ENCODE measurements at regions not wholly inside any gene's neighbourhood (a gene's known extent, or its start where the extent isn't known, plus 50 kb on each side); places are given as distances from the start of the nearest gene placed in this dataset.

DNA sequence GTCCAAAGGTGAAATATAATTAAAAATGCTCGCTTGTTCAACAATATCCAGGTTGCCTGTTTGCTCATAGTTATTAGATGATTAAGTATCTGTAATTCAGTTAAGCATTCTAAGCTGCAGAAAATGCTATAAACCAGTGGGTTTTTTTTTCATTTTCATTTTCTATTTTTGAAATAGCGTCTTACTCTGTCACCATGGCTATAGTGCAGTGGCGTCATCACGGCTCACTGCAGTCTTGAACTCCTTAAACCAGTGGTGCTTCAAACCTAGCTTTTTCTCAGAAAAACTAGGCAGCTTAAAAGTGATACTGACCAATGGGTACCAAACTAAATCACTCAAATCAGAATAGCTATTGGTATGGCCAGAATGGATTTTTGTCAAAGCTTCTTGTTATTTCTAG lies 925.2 kb downstream of the TSN start:
- Histone ChIP-seq H3K4me1 (ENCODE audit: control insufficient read depth, insufficient read depth, low read length) (no peaks in the 10 kb centered on the region), H3K27ac (ENCODE audit: extremely low read depth, low read depth, low read length) (no peak overlapping the region), H3K4me3 (ENCODE audit: low read depth, low read length) (no peak overlapping the region), H3K9me3 (ENCODE audit: control insufficient read depth, insufficient read depth, low read depth, low read length) (no peaks in the 10 kb centered on the region), H3K36me3 (ENCODE audit: control insufficient read depth in 2 of 2, insufficient read depth in 1 of 2, low read length in 2 of 2) (no peaks in the 10 kb centered on the region)
- ChIA-PET CTCF (no interaction called here), POLR2A (no interaction called here)
- TF ChIP-seq ZNF585B (tag by site-specific recombination; IDR thresholded peaks at IDR 0.05) (no peak), ZNF76 (tag by site-specific recombination; IDR thresholded peaks at IDR 0.05; ENCODE audit: borderline replicate concordance, low read depth) (no peak), ZNF10 (tag by site-specific recombination; IDR thresholded peaks at IDR 0.05) (no peak), TCF7L2 (IDR thresholded peaks at IDR 0.05; ENCODE audit: borderline replicate concordance, low read depth, low read length) (no peak), ZNF776 (tag by site-specific recombination; IDR thresholded peaks at IDR 0.05; ENCODE audit: borderline replicate concordance) (no peak), YY1 (tag by site-specific recombination; IDR thresholded peaks at IDR 0.05) (no peak), ZNF521 (tag by site-specific recombination; IDR thresholded peaks at IDR 0.05) (no peak), SETDB1 (IDR thresholded peaks at IDR 0.05; ENCODE audit: insufficient read length, low read length) (no peak), ZNF530 (tag by site-specific recombination; IDR thresholded peaks at IDR 0.05; ENCODE audit: low read depth) (no peak), ZNF629 (tag by site-specific recombination; IDR thresholded peaks at IDR 0.05) (no peak), YY2 (tag by site-specific recombination; IDR thresholded peaks at IDR 0.05) (no peak)
- TF ChIP-seq, protein P1, sequence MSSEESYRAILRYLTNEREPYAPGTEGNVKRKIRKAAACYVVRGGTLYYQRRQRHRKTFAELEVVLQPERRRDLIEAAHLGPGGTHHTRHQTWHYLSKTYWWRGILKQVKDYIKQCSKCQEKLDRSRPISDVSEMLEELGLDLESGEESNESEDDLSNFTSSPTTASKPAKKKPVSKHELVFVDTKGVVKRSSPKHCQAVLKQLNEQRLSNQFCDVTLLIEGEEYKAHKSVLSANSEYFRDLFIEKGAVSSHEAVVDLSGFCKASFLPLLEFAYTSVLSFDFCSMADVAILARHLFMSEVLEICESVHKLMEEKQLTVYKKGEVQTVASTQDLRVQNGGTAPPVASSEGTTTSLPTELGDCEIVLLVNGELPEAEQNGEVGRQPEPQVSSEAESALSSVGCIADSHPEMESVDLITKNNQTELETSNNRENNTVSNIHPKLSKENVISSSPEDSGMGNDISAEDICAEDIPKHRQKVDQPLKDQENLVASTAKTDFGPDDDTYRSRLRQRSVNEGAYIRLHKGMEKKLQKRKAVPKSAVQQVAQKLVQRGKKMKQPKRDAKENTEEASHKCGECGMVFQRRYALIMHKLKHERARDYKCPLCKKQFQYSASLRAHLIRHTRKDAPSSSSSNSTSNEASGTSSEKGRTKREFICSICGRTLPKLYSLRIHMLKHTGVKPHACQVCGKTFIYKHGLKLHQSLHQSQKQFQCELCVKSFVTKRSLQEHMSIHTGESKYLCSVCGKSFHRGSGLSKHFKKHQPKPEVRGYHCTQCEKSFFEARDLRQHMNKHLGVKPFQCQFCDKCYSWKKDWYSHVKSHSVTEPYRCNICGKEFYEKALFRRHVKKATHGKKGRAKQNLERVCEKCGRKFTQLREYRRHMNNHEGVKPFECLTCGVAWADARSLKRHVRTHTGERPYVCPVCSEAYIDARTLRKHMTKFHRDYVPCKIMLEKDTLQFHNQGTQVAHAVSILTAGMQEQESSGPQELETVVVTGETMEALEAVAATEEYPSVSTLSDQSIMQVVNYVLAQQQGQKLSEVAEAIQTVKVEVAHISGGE (tag by site-specific recombination; conservative IDR thresholded peaks at IDR 0.05; ENCODE audit: low read depth) = no peak
- TF ChIP-seq, protein P2, sequence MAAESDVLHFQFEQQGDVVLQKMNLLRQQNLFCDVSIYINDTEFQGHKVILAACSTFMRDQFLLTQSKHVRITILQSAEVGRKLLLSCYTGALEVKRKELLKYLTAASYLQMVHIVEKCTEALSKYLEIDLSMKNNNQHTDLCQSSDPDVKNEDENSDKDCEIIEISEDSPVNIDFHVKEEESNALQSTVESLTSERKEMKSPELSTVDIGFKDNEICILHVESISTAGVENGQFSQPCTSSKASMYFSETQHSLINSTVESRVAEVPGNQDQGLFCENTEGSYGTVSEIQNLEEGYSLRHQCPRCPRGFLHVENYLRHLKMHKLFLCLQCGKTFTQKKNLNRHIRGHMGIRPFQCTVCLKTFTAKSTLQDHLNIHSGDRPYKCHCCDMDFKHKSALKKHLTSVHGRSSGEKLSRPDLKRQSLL (tag by site-specific recombination; IDR thresholded peaks at IDR 0.05) = no peak

DNA sequence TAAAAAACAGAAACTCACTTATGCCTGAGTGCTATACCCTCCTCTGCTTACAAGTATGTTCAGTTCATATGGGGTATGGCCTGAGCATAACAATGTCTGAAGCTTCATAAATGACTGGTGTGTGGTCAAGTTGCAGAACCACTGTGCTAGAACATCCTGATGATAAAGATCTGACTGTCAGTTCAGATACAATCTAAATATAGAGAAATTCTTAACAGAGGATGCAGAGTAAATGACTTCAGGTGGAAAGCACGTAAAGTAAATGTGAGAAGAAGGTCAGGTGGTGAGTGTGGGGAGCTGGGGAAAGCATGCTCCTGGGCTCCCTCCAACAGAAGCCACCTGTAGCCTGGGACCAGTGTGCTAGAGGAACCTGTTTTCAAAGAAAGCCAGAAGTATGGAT lies 926.2 kb downstream of the TSN start:
- POLR2A ChIA-PET = no interaction called here
- Histone ChIP-seq H3K36me3 (ENCODE audit: control insufficient read depth in 2 of 2, insufficient read depth in 1 of 2, low read length in 2 of 2) (no peaks in the 10 kb centered on the region), H3K4me3 (ENCODE audit: low read depth, low read length) (no peak overlapping the region), H3K4me1 (ENCODE audit: control insufficient read depth, insufficient read depth, low read length) (no peaks in the 10 kb centered on the region), H3K27ac (ENCODE audit: extremely low read depth, low read depth, low read length) (no peak overlapping the region), H3K9me3 (ENCODE audit: control insufficient read depth, insufficient read depth, low read depth, low read length) (no peaks in the 10 kb centered on the region)
- CTCF ChIA-PET = no interaction called here
- TF ChIP-seq SCRT2 (tag by site-specific recombination; IDR thresholded peaks at IDR 0.05) (no peak), OSR2 (tag by site-specific recombination; IDR thresholded peaks at IDR 0.05) (no peak), ZSCAN30 (tag by site-specific recombination; IDR thresholded peaks at IDR 0.05) (no peak), ZNF23 (tag by site-specific recombination; IDR thresholded peaks at IDR 0.05; ENCODE audit: borderline replicate concordance) (no peak), ZNF132 (tag by site-specific recombination; IDR thresholded peaks at IDR 0.05; ENCODE audit: borderline replicate concordance) (no peak), ZNF654 (tag by site-specific recombination; IDR thresholded peaks at IDR 0.05; ENCODE audit: low read depth) (no peak), ZNF660 (tag by site-specific recombination; IDR thresholded peaks at IDR 0.05) (no peak), OVOL3 (tag by site-specific recombination; IDR thresholded peaks at IDR 0.05) (no peak), ZNF768 (tag by site-specific recombination; IDR thresholded peaks at IDR 0.05) (no peak)
- TF ChIP-seq, protein P3, sequence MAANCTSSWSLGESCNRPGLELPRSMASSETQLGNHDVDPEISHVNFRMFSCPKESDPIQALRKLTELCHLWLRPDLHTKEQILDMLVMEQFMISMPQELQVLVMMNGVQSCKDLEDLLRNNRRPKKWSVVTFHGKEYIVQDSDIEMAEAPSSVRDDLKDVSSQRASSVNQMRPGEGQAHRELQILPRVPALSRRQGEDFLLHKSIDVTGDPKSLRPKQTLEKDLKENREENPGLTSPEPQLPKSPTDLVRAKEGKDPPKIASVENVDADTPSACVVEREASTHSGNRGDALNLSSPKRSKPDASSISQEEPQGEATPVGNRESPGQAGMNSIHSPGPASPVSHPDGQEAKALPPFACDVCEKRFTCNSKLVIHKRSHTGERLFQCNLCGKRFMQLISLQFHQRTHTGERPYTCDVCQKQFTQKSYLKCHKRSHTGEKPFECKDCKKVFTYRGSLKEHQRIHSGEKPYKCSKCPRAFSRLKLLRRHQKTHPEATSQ (tag by site-specific recombination; IDR thresholded peaks at IDR 0.05) = no peak
- TF ChIP-seq, protein P4, sequence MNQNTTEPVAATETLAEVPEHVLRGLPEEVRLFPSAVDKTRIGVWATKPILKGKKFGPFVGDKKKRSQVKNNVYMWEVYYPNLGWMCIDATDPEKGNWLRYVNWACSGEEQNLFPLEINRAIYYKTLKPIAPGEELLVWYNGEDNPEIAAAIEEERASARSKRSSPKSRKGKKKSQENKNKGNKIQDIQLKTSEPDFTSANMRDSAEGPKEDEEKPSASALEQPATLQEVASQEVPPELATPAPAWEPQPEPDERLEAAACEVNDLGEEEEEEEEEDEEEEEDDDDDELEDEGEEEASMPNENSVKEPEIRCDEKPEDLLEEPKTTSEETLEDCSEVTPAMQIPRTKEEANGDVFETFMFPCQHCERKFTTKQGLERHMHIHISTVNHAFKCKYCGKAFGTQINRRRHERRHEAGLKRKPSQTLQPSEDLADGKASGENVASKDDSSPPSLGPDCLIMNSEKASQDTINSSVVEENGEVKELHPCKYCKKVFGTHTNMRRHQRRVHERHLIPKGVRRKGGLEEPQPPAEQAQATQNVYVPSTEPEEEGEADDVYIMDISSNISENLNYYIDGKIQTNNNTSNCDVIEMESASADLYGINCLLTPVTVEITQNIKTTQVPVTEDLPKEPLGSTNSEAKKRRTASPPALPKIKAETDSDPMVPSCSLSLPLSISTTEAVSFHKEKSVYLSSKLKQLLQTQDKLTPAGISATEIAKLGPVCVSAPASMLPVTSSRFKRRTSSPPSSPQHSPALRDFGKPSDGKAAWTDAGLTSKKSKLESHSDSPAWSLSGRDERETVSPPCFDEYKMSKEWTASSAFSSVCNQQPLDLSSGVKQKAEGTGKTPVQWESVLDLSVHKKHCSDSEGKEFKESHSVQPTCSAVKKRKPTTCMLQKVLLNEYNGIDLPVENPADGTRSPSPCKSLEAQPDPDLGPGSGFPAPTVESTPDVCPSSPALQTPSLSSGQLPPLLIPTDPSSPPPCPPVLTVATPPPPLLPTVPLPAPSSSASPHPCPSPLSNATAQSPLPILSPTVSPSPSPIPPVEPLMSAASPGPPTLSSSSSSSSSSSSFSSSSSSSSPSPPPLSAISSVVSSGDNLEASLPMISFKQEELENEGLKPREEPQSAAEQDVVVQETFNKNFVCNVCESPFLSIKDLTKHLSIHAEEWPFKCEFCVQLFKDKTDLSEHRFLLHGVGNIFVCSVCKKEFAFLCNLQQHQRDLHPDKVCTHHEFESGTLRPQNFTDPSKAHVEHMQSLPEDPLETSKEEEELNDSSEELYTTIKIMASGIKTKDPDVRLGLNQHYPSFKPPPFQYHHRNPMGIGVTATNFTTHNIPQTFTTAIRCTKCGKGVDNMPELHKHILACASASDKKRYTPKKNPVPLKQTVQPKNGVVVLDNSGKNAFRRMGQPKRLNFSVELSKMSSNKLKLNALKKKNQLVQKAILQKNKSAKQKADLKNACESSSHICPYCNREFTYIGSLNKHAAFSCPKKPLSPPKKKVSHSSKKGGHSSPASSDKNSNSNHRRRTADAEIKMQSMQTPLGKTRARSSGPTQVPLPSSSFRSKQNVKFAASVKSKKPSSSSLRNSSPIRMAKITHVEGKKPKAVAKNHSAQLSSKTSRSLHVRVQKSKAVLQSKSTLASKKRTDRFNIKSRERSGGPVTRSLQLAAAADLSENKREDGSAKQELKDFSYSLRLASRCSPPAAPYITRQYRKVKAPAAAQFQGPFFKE (tag by site-specific recombination; IDR thresholded peaks at IDR 0.05; ENCODE audit: borderline replicate concordance) = no peak
